ENCODE measurements at regions not wholly inside any gene's neighbourhood (a gene's known extent, or its start where the extent isn't known, plus 50 kb on each side); places are given as distances from the start of the nearest gene placed in this dataset.
"Not testable (repeated sequence)": the region's sequence is repeated elsewhere in the genome, so short reads cannot be mapped to it uniquely, and the experiment has no call there.

DNA sequence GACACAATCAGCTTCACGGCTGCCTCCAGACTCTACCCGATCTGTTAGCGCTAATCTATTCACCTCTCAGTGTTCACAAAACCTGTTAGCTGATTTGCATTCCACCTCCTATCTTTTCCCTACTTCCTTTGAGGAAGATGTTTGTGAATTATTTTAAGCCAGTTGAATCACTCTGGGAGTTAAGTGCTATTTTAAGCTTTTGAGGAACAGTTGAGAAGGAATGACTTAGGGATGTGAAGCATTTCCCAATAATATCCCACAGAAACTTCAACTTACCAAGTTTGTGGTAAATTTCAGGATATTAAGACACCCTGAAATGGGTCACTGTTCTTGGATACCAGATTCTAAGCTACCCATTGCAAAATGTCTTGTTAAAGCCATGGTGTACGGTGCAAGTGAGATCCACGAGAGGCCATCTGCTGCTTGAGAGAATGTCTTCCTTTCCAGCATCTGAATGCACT is 145.2 kb upstream of the CITED2 start:
- DNase-seq (ENCODE audit: low read depth in 2 of 2): no peak

DNA sequence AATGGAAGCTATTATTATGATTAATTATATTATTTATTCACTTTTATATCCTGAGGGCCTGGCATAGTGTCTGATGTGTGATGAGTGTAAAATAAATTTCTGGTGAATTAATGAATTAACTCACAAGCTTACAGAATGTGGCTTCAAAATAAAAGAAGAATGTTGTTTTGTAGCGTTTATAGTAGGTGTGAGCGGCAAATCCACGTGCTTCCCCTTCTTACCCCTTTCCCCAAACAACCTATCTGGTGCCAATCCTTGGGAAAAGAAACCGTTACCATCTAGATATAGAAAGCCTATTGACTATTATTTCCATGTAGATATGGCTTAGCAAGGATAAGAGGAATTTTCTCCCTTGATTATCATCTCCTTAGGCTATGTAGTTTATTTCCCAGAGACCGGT is 144.6 kb upstream of the CITED2 start:
- no peak for DNase-seq (ENCODE audit: low read depth in 2 of 2)

DNA sequence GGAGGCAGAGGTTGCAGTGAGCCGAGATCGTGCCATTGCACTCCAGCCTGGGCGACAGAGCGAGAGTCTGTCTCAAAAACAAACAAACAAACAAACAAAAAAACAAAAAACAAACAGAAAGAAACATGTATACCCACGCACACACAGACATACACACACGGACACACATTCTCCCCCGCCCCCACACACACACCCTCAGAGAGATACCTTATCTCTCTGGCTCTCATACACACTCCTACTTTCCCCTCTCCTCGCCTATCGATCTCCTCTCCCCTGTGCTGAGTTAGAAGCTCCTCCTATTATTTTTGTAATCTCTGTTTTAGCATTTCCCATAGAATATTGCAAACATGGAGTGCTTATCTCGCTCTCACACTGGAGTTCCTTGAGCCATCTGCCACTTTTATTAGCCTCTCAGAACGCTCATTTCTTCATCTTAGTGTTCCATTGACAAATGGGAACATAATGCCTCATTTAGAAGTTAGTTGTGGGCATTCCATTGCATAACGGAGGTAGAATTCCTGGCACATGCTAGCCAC is 144.2 kb upstream of the CITED2 start:
- DNase-seq (ENCODE audit: low read depth in 2 of 2): no peak

DNA sequence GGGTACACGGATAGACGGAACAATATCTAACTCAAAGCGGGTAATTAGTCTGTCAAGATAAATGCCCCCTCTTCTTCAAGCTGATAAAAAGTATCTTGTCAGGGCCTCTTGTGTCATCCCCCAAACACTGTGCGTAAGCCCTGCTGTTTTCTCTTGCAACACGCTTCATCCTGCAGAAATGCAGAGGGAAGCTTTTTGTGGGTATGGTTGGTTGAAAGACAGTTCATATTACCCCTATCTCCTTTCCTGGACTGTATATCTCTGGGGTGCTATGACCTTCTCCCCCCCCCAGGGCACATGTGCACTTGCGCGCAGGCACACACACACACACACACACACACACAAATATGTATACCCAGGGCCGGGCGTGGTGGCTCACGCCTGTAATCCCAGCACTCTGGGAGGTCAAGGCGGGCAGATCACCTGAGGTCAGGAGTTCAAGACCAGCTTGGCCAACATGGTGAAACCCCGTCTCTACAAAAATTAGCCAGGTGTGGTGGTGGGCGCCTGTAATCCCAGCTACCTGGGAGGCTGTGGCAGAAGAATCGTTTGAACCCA is 143.6 kb upstream of the CITED2 start:
- DNase-seq (ENCODE audit: low read depth in 2 of 2): not testable (repeated sequence)

DNA sequence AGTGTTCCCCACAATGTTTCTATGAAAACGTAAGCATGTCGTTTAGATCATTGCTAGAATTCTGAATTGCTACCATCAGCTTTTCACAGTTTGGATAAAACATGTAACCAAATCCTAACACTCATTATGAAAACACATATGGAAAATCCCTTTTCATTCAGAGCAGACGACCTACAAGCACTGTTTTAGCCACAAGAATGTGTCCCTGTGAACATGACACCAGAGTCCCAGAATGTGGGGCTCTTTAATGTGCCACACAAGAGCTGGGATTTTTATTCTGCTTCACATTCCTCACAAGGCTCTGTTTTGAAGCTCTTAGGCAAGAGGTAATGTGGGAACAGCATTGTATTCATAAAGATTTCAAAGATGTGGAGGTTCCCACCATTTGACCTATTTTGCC is 141.1 kb upstream of the CITED2 start:
- DNase-seq (ENCODE audit: low read depth in 2 of 2): no peak

DNA sequence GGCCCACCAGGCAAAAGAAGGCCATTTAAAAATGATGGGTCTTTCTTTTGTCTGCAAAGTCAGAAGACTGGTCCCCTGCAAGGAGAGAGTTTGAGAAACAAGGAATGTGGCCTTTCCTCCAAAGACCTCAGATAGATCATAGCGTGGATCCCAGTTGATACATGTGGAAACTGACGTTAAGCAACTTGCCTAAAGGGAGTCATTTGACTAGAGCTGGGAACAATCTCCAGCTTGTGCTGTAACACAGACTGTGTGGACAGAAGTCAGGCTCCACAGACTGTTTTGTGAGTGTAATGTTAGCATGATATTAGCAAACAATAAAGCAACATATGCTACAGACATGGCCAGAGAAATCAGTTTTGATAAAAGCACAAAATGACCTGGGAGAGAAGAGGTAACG is 140.4 kb upstream of the CITED2 start:
- DNase-seq (ENCODE audit: low read depth in 2 of 2): no peak

DNA sequence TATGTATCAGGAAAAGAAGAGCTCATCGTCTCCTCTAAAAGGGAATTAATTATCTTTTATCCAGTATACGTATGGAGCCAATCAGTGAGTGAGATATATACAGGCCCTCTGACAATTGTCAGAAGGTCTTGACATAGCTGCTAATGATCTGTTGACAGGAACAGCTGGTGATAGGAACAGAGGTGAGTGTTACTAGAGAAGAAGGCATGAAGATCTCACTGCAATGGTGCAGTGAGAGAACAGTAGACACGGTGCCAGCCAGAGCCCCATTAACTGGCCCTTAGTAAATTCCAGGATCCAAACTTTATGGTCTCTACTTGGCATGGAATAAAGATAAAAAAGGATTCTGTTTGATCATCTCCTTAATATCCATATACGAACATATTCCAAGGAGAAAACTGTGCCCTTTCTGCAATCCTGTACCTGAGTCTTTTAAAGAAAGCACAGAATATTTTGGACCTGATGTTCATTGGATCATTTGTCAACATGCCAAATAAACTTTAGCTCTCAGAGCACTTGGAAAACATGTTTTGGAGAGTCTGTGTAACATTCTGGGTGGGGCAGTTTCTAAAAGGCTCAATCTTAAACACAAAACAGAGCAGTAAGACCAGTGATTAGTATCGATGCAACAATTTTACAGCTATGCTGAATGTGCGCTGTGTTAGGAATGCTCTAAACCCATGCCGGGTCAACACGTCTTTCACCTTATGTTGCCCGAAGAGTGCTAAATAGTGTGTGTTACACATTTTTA is 135.8 kb upstream of the CITED2 start:
- DNase-seq (ENCODE audit: low read depth in 2 of 2): no peak

DNA sequence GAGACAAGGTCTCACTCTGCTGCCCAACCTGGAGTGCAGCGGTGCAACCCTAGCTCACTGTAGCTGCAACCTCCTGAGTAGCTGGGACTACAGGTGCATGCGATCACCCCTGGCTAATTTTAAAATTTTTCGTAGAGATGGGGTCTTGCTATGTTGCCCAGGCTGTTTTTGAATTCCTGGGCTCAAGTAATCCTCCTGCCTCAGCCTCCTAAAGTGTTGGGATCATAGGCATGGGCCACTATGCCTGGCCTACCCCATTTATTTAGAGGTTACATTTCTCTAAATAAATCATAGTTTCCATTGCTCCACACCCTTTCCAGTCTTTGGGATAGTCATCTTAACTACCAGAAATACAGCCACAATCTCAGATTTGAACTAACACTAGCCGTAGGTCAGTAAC is 134.7 kb upstream of the CITED2 start:
- DNase-seq (ENCODE audit: low read depth in 2 of 2): no peak

DNA sequence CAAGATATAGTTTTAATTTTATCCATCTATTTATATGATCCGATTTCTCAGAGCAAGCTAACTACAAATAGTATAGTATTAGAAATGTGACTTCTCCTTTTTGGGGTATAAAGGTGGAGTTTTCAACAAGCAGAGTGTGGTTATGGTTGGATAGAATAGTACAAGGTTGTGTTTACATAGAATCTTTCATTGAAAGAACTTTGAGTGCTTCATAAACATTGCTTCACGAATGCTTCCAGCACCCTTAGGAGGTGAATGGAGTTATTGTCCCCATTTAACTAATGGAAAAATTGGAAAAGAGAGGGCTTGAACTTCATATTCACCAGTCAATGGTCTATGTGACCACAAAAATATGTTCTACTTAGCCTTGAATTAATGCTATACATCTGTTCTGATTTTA is 134.1 kb upstream of the CITED2 start:
- no peak for DNase-seq (ENCODE audit: low read depth in 2 of 2)

DNA sequence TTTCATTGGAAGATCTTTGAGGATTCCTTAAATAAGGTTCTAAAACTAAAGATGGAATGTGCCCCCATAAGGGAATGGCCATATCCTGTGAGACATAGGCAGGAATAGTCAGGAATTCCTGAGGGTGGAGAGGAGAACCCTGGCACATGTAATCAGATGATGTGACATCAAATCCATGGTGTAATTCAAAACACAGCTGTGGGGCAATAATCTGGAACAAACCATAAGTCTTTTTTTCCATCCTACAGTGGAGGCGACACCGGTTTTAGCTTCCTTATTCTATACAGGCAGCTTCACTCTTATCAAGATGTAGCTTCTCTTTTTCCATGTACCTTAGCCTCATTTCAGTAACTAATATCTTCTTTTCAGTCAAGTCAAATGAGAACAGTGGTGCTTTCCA is 133.6 kb upstream of the CITED2 start:
- DNase-seq (ENCODE audit: low read depth in 2 of 2): no peak

DNA sequence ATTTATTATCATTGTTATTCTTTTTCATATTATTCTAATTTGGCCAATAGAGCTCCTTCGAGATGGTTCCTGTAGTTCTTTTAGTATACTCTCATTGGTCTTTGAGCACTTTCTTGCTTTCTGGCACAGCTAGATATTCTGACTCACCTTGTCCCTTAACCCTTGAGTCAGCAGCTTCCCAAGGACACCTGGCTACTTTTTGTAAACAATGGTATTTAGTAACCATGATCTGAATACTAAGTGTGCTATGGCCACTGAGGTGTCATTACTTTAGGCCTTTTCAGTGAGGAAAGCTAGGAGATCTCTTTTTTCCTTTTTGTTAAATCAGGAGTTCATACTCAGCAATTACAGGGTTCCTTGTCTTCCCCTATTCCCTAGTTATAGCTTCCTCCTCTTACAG is 126.5 kb upstream of the CITED2 start:
- no peak for DNase-seq (ENCODE audit: low read depth in 2 of 2)

DNA sequence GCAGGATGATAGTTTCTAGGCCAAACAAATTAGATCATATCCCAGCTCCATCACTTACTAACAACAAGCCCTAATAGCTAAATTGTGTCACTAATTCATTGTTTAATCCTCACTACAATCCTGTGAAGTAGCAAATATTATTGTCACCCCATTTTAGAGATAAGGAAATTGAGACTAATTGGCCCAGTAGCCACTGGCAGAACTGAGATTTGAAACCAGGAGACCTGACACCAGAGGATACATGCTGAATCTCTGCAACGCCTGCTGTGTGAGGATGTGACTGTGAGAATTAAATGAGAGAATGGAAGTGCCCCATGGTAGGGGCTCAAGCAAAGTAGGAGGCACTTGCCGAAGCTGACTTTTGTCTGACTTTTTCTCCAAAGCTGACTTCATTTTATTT is 124.3 kb upstream of the CITED2 start:
- no peak for DNase-seq (ENCODE audit: low read depth in 2 of 2)

DNA sequence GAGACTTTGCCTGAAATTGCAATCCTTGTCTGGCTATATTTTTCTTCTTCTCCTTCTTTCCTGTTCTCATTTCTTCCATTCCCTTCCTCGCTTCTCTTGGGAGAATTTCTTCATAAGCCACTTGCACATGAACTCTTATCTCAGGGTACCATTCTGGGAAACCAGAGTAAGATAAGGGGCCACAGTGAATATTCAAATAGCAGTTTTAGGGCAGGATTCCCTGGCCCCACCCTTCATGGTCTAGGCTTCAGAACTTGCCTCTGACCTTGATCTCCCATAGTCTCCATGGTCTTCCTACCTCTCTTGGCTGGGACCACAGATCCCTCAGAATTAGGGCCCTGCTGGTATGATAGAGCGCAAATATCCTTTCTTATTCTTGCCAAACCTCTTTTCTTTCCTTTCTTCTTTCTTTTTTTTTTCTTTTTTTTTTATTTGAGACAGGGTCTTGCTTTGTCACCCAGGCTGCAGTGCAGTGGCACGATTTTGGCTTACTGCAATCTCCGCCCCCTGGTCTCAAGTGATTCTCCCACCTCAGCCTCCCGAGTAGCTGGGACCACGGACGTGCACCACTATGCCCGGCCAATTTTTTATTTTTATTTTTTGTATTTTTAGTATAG is 123.0 kb upstream of the CITED2 start:
- DNase-seq (ENCODE audit: low read depth in 2 of 2): no peak

DNA sequence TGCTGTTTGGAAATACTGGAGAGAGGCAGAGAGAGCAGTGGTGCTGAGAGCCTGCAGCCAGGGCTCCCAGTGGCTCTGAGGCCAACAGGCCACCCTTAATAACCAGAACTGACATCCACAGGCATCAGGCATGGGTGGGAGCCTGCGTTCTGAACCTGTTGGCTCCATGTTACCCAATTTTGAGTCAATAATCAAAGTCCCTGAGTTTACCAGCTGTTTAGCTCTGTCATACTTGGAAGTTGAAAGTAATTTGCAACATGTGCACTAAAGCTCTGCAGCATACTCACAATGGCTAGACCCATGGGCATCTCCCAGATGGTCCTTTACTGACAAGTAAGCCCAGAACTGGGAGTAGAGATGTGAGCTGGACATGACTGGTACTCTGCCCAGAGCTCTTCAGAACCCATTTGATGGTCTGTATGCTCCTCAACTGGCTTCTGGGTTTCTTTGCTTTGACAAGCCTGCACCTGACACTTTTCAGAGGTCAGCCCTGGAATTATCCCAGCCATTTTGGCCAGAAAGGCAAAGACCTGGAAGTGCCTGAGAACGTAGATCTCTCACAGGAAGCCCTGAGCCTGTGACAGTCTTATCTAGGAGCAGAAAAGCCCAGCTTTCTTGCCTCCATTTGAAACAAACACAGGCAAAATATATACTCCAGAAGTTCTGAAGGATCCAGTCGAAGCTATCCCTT is 122.4 kb upstream of the CITED2 start:
- DNase-seq (ENCODE audit: low read depth in 2 of 2): no peak

DNA sequence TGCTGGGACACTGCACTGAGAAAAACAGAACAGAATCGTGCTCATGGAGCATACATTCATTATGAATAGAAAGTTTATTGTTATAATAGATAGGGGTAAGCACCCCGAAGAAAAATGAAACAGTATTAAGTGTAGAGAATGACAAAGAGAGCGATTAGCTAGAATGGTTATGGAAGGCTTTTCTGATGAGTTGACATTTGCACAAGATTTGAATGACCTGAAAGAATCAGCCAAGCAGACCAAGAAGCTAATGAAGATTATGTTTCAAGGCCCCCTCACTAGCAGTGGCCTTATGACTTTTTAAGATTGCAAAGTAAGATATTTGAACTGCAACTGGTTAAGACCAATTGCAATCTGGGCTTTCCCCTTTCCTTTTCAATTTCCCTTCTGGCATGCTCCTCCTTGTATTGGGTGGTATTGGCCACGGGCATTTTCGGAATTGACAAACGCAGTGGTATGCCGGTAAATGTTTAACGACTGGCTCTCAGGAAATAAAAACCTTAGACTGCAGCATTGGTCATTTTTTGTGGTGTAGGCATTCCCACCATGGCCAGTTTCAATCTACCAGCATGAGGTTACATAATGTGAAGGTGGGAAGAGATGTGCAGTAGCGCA is 120.0 kb upstream of the CITED2 start:
- DNase-seq (ENCODE audit: low read depth in 2 of 2): no peak

DNA sequence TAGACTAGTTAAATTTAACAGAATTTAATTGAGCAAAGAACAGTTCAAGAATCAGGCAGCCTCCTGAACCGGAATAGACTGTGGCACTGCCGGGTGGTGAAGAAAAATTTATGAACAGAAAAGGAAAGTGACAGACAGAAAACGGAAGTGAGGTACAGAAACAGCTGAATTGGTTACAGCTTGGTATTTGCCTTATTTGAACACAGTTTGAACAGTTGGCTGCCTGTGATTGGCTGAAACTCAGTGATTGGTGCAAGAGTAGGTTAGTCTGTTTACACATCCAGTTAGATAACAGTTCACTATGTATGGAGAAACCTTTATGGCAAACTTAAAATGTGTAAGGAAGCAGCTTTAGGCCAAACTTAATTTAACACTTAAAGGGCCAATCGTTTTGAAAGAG is 116.0 kb upstream of the CITED2 start:
- DNase-seq (ENCODE audit: low read depth in 2 of 2): no peak

DNA sequence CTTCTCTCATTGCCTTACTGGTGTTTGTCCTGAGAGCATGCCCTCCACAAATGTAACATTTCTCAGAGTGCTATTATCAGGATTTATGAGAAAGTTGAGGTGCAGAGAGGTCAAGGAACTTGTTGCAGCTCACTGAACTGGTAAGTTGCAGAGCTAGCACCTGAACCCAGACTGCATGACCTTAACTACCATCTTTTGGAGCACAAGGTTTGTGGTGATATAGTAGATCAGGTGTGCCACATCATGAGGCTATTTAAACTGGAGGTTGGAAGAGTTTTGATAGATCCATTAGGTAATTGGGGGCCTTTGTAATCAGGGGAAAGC is 112.0 kb upstream of the CITED2 start:
- no peak for DNase-seq (ENCODE audit: low read depth in 2 of 2)

DNA sequence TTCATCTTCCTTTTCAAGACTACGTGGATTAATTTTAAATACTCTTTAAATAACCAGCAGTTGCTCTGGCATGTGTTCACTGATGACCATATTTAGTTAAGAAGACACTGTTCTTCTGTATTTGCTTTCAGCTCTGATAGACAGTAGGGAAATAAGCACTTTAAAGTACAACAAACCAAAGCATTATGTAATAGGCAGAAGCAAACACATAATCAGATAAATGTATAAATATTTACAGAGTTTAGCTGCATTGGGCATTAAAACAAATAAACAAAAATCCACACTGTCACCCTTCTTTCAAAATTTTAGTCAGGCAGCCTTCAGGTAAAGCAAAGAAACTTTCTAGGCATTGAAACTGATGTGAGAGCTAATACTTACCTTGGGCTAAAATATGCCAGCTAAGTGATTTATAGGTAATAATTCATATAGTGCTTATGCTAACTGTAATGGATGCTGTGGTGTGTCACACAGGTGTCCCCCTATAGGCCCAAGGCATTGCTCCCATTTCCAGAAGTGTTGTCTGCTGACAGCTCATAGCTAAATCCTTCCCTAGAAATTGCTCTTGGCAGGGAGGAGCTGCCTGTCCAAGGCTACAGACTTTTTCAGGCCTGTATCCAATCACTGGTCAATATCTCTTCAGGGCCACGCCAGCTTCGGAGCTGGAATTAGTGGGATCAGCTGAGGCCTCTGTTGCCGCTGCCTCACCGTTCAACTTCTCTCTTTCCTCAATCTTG is 111.5 kb upstream of the CITED2 start:
- DNase-seq (ENCODE audit: low read depth in 2 of 2): no peak

DNA sequence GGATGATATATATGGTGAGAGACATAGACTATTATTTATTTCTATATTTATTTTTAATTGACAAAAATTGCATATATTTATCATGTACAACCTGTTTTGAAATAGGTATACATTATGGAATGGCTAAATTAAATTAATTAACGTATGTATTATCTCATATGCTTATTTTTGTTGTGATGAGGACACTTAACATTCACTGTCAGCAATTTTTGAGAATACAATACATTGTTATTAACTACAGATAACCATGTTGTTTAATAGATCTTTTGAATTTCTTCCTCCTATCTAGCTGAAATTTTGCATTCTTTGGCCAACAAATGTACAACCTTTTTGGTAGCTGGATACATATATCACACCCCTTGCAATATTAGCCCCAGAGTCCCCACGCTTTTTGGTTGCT is 110.7 kb upstream of the CITED2 start:
- no peak for DNase-seq (ENCODE audit: low read depth in 2 of 2)

DNA sequence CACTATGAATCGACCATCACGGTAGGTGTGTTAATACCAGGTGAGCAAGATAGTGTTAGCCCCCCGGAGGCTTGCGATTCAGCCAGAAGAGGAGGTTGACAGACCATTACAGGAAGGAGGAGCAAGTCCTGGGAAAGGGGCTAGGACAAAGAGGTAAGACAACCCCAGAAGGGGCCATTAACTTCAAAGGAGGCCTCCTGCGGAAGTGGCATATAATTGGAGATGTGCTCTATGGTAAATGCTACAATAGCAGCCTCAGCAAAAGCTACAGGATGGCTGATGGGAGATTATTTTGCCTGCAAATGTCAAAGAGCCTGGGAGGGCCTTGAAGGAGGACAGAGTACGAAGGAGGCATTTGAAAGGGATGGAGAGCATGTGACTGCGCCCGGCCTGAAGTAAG is 108.6 kb upstream of the CITED2 start:
- DNase-seq (ENCODE audit: low read depth in 2 of 2): no peak

DNA sequence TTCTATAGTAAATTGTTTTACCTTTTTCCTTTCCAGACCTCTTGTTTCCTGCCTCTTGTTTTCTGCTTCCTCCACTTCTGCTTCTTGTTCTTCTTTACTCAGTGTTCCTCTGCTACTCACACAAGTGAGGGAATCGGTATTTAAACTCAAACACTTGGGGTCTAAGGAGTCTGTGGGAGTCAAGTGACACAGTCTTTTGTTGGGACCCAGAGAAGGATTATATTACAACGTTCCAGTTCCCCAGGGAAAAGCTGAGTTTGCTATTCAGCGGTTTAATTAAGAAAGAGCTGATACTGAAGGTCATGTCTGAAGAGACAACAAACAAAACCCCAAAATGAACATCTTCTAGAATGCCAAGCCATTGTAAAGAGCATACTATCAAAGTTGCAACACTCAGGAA is 107.8 kb upstream of the CITED2 start:
- DNase-seq (ENCODE audit: low read depth in 2 of 2): no peak
